Mesothelial cell of epicardium (in vitro differentiated cells): ENCODE measurements at regions not wholly inside any gene's neighbourhood (a gene's known extent, or its start where the extent isn't known, plus 50 kb on each side); places are given as distances from the start of the nearest gene placed in this dataset.

ENCODE experiments used
- DNase-seq, 2 experiments: peaks; one replicate each; pipeline ENCODE4 v3.0.0; 2021; ENCODE audit warnings: low spot score in 2 of 2; ENCODE audit not compliant: unreplicated experiment in 2 of 2
- H3K27ac Mint-ChIP-seq: 2 replicates; pipeline ENCODE4 v1.8.0; 2021; ENCODE audit warnings: mixed read lengths
- H3K27me3 Mint-ChIP-seq: 2 replicates; pipeline ENCODE4 v1.8.0; 2021; ENCODE audit warnings: low read depth, mixed read lengths
- H3K36me3 Mint-ChIP-seq: 2 replicates; pipeline ENCODE4 v1.8.0; 2021; ENCODE audit warnings: mixed read lengths
- H3K4me1 Mint-ChIP-seq: 2 replicates; pipeline ENCODE4 v1.8.0; 2021; ENCODE audit warnings: mixed read lengths
- H3K4me3 Mint-ChIP-seq: 2 replicates; pipeline ENCODE4 v1.8.0; 2021; ENCODE audit warnings: mild to moderate bottlenecking, moderate library complexity, mixed read lengths
- H3K9me3 Mint-ChIP-seq: 2 replicates; pipeline ENCODE4 v1.8.0; 2021; ENCODE audit warnings: mixed read lengths
- TF ChIP-seq, protein P1 (sequence below): fragments of 200-600 bp; sonication (generic); IDR thresholded peaks from one replicate; pipeline ENCODE4 v1.5.0; 2021; ENCODE audit warnings: antibody characterized with exemption; ENCODE audit not compliant: unreplicated experiment

- Mint-ChIP-seq H3K9me3 (peaks cover 3% of the 10 kb centered on the region), H3K27me3 (no peaks in the 10 kb centered on the region), H3K4me1 (peaks cover 25% of the 10 kb centered on the region), H3K36me3 (no peaks in the 10 kb centered on the region), H3K27ac (no peak overlapping the region), H3K4me3 (no peak overlapping the region)
- no peak for DNase-seq
- TF ChIP-seq, protein P1, sequence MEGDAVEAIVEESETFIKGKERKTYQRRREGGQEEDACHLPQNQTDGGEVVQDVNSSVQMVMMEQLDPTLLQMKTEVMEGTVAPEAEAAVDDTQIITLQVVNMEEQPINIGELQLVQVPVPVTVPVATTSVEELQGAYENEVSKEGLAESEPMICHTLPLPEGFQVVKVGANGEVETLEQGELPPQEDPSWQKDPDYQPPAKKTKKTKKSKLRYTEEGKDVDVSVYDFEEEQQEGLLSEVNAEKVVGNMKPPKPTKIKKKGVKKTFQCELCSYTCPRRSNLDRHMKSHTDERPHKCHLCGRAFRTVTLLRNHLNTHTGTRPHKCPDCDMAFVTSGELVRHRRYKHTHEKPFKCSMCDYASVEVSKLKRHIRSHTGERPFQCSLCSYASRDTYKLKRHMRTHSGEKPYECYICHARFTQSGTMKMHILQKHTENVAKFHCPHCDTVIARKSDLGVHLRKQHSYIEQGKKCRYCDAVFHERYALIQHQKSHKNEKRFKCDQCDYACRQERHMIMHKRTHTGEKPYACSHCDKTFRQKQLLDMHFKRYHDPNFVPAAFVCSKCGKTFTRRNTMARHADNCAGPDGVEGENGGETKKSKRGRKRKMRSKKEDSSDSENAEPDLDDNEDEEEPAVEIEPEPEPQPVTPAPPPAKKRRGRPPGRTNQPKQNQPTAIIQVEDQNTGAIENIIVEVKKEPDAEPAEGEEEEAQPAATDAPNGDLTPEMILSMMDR: no peak
Observed at GRCh38 chr4:152244659-152245058, 291.2 kb downstream of the FBXW7 start.

DNA sequence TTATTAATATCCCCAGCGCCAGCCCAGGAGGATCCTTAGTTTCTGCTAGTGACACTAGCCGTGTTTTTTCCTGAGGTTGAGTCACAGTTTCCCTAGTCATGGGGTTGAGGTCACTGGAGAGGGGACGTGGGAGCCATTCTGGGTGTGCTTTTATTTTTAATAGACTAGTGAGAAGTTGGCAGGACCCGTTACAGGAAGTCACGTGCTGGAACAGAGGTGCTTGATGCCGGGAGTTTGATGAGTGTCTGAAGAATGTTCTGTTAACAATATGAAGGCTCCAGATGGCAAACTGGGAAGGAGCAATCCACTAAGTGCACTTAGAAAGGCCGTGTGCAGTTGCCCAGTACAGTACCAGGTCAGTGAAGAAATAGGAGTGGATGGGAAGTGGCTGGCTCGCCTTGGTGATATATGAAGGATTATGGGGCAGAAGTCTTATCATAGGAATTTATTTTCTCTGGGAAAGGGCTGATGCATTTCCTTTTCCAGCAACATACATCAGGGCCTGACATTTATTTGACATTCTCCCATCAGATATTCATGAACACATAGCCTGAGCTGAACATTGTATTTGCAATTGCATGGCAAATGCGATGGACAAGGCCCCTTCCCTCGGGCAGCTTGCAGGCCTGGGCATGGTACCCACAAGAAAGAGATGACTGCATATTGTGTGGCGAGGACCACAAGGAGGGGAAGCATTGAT lies 291.8 kb downstream of the FBXW7 start:
- no peak for DNase-seq
- TF ChIP-seq, protein P1: no peak
- H3K9me3 Mint-ChIP-seq: peaks cover 3% of the 10 kb centered on the region
- H3K27ac Mint-ChIP-seq: no peak overlapping the region
- no peaks in the 10 kb centered on the region for H3K36me3 Mint-ChIP-seq
- H3K27me3 Mint-ChIP-seq: no peaks in the 10 kb centered on the region
- H3K4me1 Mint-ChIP-seq: peaks cover 25% of the 10 kb centered on the region
- no peak overlapping the region for H3K4me3 Mint-ChIP-seq

DNA sequence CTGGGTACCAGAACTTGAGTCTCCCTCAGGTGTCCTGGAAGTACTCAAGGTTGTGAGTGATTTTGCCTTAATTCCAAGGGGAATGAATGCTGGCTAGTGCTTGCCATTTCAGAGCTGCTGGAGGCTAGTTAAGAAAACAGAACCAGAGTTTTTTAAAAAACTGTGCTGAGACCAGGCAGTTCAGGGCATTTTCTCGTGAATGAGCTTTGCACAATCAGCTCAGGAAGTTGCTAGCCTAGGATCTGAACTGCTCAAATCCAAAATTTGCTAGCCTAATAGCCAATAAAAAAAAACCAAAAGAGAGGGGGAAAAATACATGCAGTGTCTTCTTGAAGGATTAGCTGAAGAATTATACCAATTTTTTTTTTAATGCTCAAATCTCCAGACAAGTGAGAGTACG lies 292.7 kb downstream of the FBXW7 start:
- H3K9me3 Mint-ChIP-seq: peaks cover 3% of the 10 kb centered on the region
- peaks cover 25% of the 10 kb centered on the region for H3K4me1 Mint-ChIP-seq
- H3K4me3 Mint-ChIP-seq: no peak overlapping the region
- H3K27ac Mint-ChIP-seq: no peak overlapping the region
- TF ChIP-seq, protein P1: no peak
- no peaks in the 10 kb centered on the region for H3K27me3 Mint-ChIP-seq
- no peak for DNase-seq
- no peaks in the 10 kb centered on the region for H3K36me3 Mint-ChIP-seq

DNA sequence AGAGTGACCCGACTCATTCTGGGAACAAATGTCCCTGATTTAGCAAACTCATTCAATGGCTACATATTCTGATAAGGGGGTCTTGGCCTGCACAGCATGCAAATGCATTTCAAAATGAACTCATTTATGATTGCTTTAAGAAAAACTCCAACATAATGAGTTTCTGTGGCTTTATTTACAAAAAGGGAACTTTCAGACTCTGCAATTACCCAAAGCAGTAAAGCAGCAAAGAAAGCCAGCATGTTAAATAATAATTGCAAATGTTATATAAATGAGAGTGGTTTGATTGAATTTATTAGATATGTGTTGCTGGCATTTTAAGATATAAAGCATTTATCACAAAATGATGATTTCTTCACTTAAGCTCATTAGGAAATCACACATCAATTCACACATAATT lies 295.7 kb downstream of the FBXW7 start:
- H3K27me3 Mint-ChIP-seq: no peaks in the 10 kb centered on the region

GRCh38 chr4:152239216-152239615 lies 296.7 kb downstream of the FBXW7 start:
- H3K4me1 Mint-ChIP-seq: peaks cover 12% of the 10 kb centered on the region
- no peak overlapping the region for H3K4me3 Mint-ChIP-seq
- no peak for DNase-seq
- no peaks in the 10 kb centered on the region for H3K36me3 Mint-ChIP-seq
- TF ChIP-seq, protein P1: no peak
- peaks cover 3% of the 10 kb centered on the region for H3K9me3 Mint-ChIP-seq
- H3K27ac Mint-ChIP-seq: no peak overlapping the region
- no peaks in the 10 kb centered on the region for H3K27me3 Mint-ChIP-seq

More for the DNA sequence above, 295.7 kb downstream of the FBXW7 start:
- no peak for DNase-seq
- no peak overlapping the region for H3K27ac Mint-ChIP-seq
- H3K36me3 Mint-ChIP-seq: no peaks in the 10 kb centered on the region
- TF ChIP-seq, protein P1: no peak
- H3K4me1 Mint-ChIP-seq: peaks cover 15% of the 10 kb centered on the region
- no peak overlapping the region for H3K4me3 Mint-ChIP-seq
- peaks cover 3% of the 10 kb centered on the region for H3K9me3 Mint-ChIP-seq
